Stimulated activated naive CD4-positive, alpha-beta T cell treated with Interleukin-2 at 50 U/mL for 16 hours (primary cell): ENCODE measurements at regions not wholly inside any gene's neighbourhood (a gene's known extent, or its start where the extent isn't known, plus 50 kb on each side); places are given as distances from the start of the nearest gene placed in this dataset.

Source experiments
- DNase-seq: peaks from one replicate; lab custom pipeline; 2025; lab: John Stamatoyannopoulos, UW

DNA sequence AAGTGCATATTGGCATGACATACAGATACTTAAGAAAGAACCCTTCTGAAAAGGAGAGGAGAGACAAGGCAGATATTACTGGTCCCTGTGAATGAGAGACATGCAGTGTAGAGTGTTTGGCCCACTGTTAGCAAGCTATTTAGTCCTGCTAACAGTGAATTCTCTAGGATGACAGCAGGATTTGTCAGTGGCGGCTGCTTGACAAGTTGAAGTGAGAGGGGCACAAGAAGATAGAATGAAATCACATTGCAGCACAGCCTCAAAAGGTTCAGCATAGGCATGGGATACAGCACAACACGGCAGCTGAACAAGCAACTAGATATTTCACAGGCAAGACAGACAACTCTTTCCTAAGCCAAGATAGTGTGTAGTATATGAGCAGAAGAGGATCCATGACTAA lies 407.9 kb downstream of the PLA2G4A start:
- no peak for DNase-seq

DNA sequence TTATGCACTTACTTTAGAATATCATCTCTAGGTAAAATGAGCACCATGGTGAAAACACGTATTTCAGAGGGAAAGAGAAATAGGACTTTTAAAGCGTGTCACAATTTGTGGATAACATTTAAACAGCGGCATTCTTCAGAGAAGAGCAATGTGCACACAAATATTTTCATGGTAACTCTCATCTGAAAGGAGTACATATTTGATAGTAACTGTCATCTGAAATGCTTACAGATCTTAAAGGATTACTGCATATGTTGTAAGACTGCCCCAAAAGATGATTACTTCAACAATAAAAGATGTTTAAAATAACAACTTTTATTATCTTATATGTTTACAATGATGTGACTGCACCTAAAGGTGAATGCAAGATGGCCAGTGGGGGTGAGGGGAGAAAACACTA lies 408.8 kb downstream of the PLA2G4A start:
- no peak for DNase-seq

GRCh38 chr1:187241971-187242370 lies 413.2 kb downstream of the PLA2G4A start:
- DNase-seq: no peak

- no peak for DNase-seq
These were observed 415.9 kb downstream of the PLA2G4A start for GRCh38 chr1:187244623-187245022.

- DNase-seq: no peak
These were observed 416.5 kb downstream of the PLA2G4A start for GRCh38 chr1:187245201-187245600.

DNA sequence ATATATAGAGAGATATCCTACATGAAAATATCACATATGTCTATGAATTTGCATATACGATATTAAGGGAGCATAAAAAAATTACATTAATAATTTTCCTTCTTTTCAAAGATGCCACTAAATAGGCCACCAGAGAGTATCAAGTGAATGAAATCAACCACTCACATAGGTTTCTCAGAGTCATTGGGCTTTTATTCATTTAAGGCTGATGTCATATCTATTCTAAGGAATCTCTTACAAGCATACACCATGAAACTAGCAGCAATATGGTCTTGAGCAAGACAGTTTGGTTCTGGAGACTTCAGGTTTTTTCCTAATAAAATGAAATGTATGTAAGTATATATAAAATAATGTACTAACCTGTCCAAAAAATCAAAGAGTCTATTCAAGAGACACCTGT lies 420.4 kb downstream of the PLA2G4A start:
- no peak for DNase-seq

DNA sequence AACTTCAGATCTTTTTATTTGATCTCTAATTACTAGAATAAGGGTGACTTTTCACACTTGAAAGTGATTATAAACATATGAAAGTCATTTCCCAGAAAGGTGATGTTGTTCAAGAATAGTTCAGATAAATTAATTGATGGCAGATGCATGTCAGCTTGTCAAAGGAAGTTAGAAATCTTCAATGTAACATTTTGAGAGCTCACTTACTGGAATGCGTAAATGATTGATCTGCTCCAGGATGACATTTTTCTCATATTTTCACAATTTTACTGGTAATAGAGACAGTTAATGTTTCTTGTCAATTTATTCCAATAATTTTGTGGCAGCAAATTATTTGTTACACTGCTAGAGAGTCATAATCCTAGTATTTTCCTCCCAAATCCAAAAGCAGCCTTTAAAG lies 424.2 kb downstream of the PLA2G4A start:
- DNase-seq: no peak

- DNase-seq: no peak
These were observed 428.7 kb downstream of the PLA2G4A start for GRCh38 chr1:187257476-187257875.

DNA sequence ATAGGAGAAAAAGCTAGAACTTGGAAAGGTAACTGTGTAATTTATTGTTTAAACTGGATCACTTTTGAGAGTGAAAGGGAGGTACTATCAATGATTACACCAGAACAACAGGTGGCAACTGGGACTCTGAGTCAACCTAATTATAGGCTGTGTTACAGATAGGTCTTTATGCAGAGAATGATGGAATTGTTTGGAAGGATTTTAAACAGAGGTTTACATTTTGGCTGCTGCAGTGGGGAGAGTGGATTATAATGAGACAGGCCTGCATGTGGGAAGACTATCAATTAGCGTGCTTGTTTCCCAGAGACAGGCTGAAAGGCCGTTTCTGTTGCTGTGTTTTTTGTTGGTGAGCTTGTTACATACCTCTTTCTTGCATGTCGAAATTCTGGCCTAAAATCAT lies 432.9 kb downstream of the PLA2G4A start:
- DNase-seq: no peak

DNA sequence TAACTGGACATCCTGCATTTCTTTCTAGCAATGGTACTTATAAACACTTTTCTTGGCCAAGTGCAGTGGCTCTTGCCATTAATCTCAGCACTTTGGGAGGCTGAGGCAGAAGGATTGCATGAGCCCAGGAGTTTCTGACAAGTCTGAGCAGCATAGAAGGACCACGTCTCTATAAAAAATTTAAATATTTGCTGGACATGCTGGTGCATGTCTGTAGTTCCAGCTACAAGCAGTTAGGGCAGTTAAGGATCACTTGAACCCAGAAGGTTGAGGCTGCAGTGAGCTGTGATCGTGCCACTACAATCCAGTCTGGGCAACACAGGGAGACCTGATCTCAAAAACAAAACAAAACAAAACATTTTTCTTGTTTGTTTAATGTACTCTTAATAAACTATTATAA lies 434.0 kb downstream of the PLA2G4A start:
- DNase-seq: no peak

DNA sequence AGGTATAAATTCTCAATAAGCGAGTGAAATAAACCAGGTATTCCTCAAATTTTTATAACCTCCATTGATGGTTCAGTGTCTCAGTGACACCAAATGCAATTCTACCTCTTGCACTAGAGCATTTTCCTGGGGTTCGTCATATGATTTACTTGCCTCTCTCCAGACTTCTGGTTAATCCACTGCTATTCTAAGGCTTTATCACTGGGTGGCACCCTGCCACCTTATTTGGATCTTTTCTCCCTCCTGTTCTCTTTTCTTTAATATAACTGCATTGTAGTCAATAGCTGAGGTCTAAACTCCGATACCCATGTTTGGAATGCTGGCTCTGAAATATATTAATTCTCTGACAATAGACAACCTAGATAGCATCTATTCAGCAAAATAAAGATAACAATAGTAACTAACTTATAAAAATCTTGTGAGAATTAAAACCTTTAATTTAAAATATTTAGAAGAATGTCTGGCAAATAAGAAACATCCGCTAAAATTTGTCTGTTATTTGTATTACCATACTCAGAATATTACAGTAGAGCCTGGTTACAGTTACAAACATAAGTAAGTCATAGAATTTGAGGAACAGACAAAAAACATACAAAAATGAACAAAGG lies 436.4 kb downstream of the PLA2G4A start:
- DNase-seq: no peak

DNA sequence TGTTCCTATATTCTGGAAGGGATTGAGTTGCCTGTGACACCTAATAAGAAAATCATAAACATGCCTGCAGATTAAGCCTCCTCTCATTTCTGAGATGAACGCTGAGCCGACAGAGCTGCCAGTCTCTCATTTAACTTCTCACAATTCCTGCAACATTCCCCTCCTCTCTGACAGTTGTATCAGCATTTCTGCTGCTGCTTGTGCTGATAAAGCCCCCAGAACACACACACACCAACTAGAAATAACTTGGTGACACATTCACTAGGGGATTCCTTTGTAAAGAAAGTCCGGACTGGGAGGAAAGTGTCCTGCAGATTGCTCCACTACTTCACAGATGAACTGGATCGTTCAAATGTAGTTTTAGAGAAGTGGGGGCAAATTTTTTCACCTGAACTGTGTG lies 437.3 kb downstream of the PLA2G4A start:
- no peak for DNase-seq

- DNase-seq: no peak
These were observed 439.1 kb downstream of the PLA2G4A start for GRCh38 chr1:187267827-187268226.

- no peak for DNase-seq
These were observed 441.5 kb downstream of the PLA2G4A start for GRCh38 chr1:187270256-187270655.

GRCh38 chr1:187275346-187275745 lies 446.6 kb downstream of the PLA2G4A start:
- DNase-seq: no peak

- DNase-seq: no peak
These were observed 447.3 kb downstream of the PLA2G4A start for GRCh38 chr1:187275985-187276575.

DNA sequence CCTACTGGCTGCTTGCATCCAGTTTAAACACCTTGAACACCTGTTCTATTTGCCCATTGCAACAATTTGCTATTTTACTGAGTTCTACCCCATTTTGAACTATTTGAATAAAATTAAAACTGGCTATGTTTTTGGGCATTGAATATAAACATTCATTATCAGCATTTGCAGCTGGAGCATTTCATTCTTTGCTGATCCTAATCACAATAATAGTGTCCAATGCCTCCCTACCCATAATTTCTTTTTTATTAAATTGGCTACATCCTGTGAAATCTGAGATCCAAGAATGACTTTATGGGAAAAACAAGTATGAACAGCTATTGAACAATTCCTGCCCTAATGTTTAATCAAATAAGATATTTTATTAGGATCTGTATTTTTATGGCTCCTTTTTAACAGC lies 447.9 kb downstream of the PLA2G4A start:
- DNase-seq: no peak

DNA sequence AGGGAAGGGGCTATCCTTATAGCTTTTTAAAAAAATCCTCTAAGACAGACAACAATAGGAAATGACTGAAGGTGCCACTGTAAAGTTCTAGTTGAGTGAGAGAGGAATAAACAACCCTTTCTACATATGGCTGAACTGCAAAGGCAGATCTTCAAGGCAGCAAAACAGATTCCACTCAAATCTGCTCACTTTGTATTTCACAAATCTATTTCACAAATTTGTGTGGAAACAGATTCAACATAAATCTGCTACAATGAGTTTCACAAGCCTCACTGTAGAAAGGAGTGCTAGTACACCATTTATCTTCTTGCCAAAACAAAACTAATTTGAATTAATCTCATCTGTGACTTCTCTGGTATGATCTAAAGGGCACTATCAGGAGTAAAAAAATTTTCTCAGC lies 451.3 kb downstream of the PLA2G4A start:
- no peak for DNase-seq

- DNase-seq: no peak
These were observed 452.3 kb downstream of the PLA2G4A start for GRCh38 chr1:187281085-187281484.

GRCh38 chr1:187283984-187284383 lies 455.2 kb downstream of the PLA2G4A start:
- no peak for DNase-seq

DNA sequence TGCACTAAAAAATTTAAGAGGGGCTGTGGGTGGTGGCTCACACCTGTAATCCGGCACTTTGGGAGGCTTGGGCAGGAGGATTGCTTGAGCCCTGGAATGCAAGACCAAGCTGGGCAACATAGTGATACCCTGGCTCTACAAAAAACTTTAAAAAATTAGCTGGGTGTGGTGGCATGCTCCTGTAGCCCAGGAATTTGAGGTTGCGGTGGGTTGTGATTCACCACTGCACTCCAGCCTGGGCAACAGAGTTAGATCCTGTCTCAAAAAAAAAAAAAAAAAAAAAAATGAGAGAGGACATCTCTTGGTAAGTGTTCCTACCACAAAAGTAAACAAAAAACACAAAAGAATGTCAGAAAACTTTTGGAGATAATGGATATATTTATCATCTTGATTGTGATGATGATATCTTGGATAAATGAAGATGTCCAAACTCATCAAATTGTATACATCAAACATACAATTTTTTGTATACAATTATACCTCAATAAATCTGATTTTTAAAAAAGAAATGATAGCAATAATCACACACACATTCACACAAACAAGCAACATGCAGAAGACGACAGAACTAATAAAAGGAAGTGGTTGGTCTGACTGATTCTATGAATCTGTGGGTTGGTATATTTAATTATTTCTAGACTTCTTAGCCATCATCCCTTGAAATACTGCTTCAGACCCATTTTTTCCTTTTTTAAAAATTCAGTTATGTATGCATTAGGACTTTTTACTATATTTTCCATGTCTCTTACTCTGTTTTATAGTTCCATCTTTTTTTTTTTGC lies 465.9 kb downstream of the PLA2G4A start:
- DNase-seq: no peak

DNA sequence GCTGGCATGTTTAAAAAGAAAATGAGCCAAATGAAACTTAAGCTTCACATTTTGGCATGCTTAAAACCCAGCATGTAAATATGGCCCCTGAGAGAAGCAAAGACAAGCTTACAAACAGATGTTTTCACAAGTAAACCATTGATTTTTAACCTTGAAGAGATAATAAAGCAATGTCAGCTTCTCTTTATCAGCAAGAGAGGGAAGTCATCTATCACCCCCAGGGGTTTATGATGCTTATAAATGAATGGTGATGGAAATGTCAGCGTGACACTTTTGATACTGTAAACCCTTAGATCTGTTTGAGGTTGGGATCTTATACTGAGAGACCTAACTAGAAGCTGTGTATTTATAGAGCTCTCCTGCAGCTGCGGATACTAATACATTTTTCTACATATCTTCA lies 471.3 kb downstream of the PLA2G4A start:
- DNase-seq: no peak

GRCh38 chr1:187306710-187307415 lies 478.1 kb downstream of the PLA2G4A start:
- no peak for DNase-seq
